HCT116 (cell line): ENCODE measurements at regions not wholly inside any gene's neighbourhood (a gene's known extent, or its start where the extent isn't known, plus 50 kb on each side); places are given as distances from the start of the nearest gene placed in this dataset.
A peak's percentile ranks its signal among the peaks of the same experiment; 100 is the strongest.

ENCODE experiments used
- ATAC-seq: fragments of 200-7000 bp; cut with Tn5 transposase; 2 replicates; pipeline ENCODE4 v1.9.1; 2020; ENCODE audit warnings: mild to moderate bottlenecking, moderate library complexity
- BruUV-seq: library from RNA; stranded (reverse); fragments of 400-500 nt; replicated peaks from 2 replicates; lab custom pipeline; 2021; lab: Mats Ljungman, UMichigan
- CTCF ChIA-PET: fragments of 300-600 bp; sonication (Branson Sonifier 250); formaldehyde crosslinking; loops from one replicate; lab custom pipeline; 2021; ENCODE audit warnings: antibody characterized with exemption; lab: Charles Lee
- POLR2A ChIA-PET: fragments of 300-600, 350-600 bp; sonication (Branson Sonifier 250); formaldehyde crosslinking; loops from one replicate; lab custom pipeline; 2021; ENCODE audit warnings: antibody characterized with exemption; lab: Charles Lee
- RAD21 ChIA-PET, 2 experiments: fragments of 300-600 bp; sonication (Branson Sonifier 250); formaldehyde crosslinking; loops; one replicate each; lab custom pipeline; 2023; ENCODE audit warnings: low total read pairs in 2 of 2; ENCODE audit not compliant: uncharacterized antibody in 2 of 2, unreplicated experiment in 2 of 2, low non-redundant PET in 1 of 2; lab: Charles Lee
- DNase-seq: peaks from one replicate; pipeline ENCODE4 v3.0.0-alpha.2; 2010; ENCODE audit warnings: low read depth, low spot score
- H2AFZ ChIP-seq: fragments of 200-600 bp; shearing (Covaris generic), sonication (generic); 2 replicates; pipeline ENCODE4 v1.6.1; 2017; ENCODE audit warnings: low read depth, mixed run types, mixed read lengths, antibody characterized with exemption, low read length; ENCODE audit not compliant: poor library complexity, severe bottlenecking
- H3K27ac ChIP-seq: 2 replicates; pipeline ENCODE4 v1.5.1; 2012; ENCODE audit warnings: low read depth, low read length
- H3K27me3 ChIP-seq: fragments of 200-600 bp; sonication (generic); 2 replicates; pipeline ENCODE4 v1.6.1; 2016; ENCODE audit warnings: mixed run types, low read length, mixed read lengths; ENCODE audit not compliant: insufficient read depth
- H3K36me3 ChIP-seq, 2 experiments: fragments of 200-500 bp in 1 of 2; fragments of 200-600 bp in 1 of 2; sonication (Bioruptor generic) in 1 of 2; sonication (generic) in 1 of 2; 2 replicates each; pipeline versions ENCODE4 v1.5.1 to v1.6.1; 2014 to 2016; ENCODE audit warnings: low read length in 2 of 2, inconsistent platforms in 1 of 2, mixed read lengths in 1 of 2, mixed run types in 1 of 2; ENCODE audit not compliant: insufficient read depth in 2 of 2, control insufficient read depth in 1 of 2
- H3K4me1 ChIP-seq, 2 experiments: fragments of 200-600 bp in 1 of 2; sonication (generic) in 1 of 2; 2 replicates each; pipeline versions ENCODE4 v1.5.1 to v1.6.1; 2012 to 2017; ENCODE audit warnings: low read length in 2 of 2, inconsistent platforms in 1 of 2, mild to moderate bottlenecking in 1 of 2, mixed read lengths in 1 of 2, mixed run types in 1 of 2, moderate library complexity in 1 of 2; ENCODE audit not compliant: insufficient read depth in 2 of 2, control insufficient read depth in 1 of 2
- H3K4me2 ChIP-seq: fragments of 200-600 bp; sonication (generic); 2 replicates; pipeline ENCODE4 v1.6.1; 2017; ENCODE audit warnings: mixed run types, low read length, mixed read lengths
- H3K4me3 ChIP-seq, 2 experiments: fragments of 200-600 bp in 1 of 2; sonication (generic) in 1 of 2; replicated peaks in 1 of 2; 2 replicates each; pipeline ENCODE4 v1.5.1; 2011 to 2016; ENCODE audit warnings: low read length in 2 of 2, control low read depth in 1 of 2, low read depth in 1 of 2, mild to moderate bottlenecking in 1 of 2, mixed read lengths in 1 of 2, mixed run types in 1 of 2
- H3K79me2 ChIP-seq: fragments of 200-600 bp; sonication (generic); 2 replicates; pipeline ENCODE4 v1.6.1; 2017; ENCODE audit warnings: mild to moderate bottlenecking, mixed run types, low read length, moderate library complexity, mixed read lengths; ENCODE audit not compliant: insufficient read depth
- H3K9ac ChIP-seq: fragments of 200-600 bp; sonication (generic); 2 replicates; pipeline ENCODE4 v1.6.1; 2016; ENCODE audit warnings: low read length, mixed read lengths
- H3K9me2 ChIP-seq: fragments of 200-600 bp; sonication (generic), shearing (Covaris generic); 2 replicates; pipeline ENCODE4 v1.6.1; 2017; ENCODE audit warnings: mixed run types, mild to moderate bottlenecking, moderate library complexity; ENCODE audit not compliant: insufficient read depth
- H3K9me3 ChIP-seq, 2 experiments: fragments of 200-500 bp in 1 of 2; fragments of 200-600 bp in 1 of 2; sonication (Bioruptor generic) in 1 of 2; sonication (generic) in 1 of 2; 2 replicates each; pipeline ENCODE4 v1.6.1; 2014 to 2017; ENCODE audit warnings: low read length in 2 of 2, mixed read lengths in 2 of 2, inconsistent platforms in 1 of 2, low read depth in 1 of 2, mild to moderate bottlenecking in 1 of 2, mixed run types in 1 of 2, moderate library complexity in 1 of 2; ENCODE audit not compliant: control insufficient read depth in 1 of 2, insufficient read depth in 1 of 2
- H4K20me1 ChIP-seq: fragments of 200-600 bp; sonication (generic), shearing (Covaris generic); 2 replicates; pipeline ENCODE4 v1.6.1; 2017; ENCODE audit warnings: mixed run types, mild to moderate bottlenecking, moderate library complexity; ENCODE audit not compliant: insufficient read depth
- CBX3 ChIP-seq: IDR thresholded peaks from 2 replicates; pipeline ENCODE4 v1.6.1; 2012; ENCODE audit warnings: low read depth
- CEBPB ChIP-seq: IDR thresholded peaks from 2 replicates; pipeline ENCODE4 v1.6.1; 2012; ENCODE audit warnings: low read depth
- RAD21 ChIP-seq: IDR thresholded peaks from 2 replicates; pipeline ENCODE4 v1.6.1; 2012; ENCODE audit warnings: low read depth, mild to moderate bottlenecking
- SIN3A ChIP-seq: IDR thresholded peaks from 2 replicates; pipeline ENCODE4 v1.6.1; 2012; ENCODE audit warnings: low read depth
- SP1 ChIP-seq: IDR thresholded peaks from 2 replicates; pipeline ENCODE4 v1.6.1; 2012; ENCODE audit warnings: low read depth
- TCF7L2 ChIP-seq: IDR thresholded peaks from 2 replicates; pipeline ENCODE4 v1.7.0; 2011; ENCODE audit warnings: borderline replicate concordance, inconsistent platforms; ENCODE audit not compliant: insufficient read depth, insufficient read length; ENCODE audit errors: extremely low read depth
- ZBTB33 ChIP-seq: IDR thresholded peaks from 2 replicates; pipeline ENCODE4 v1.6.1; 2011; ENCODE audit warnings: mild to moderate bottlenecking, low read length, moderate library complexity; ENCODE audit not compliant: insufficient replicate concordance; ENCODE audit errors: extremely low read depth
- intact Hi-C: fragments of 100-400 bp; cut with micrococcal nuclease; formaldehyde crosslinking; loops from 2 replicates; pipeline ENCODE4 v1.10.0; 2022
- TF ChIP-seq, protein P1 (sequence below), 3 experiments: fragments of 200-600 bp in 1 of 3; sonication (generic) in 1 of 3; IDR thresholded peaks in 2 of 3; conservative IDR thresholded peaks in 1 of 3; 2 replicates each; pipeline ENCODE4 v1.5.1; 2012 to 2017; ENCODE audit warnings: low read depth in 2 of 3, low read length in 2 of 3, antibody characterized with exemption in 1 of 3, borderline replicate concordance in 1 of 3, control low read depth in 1 of 3, mild to moderate bottlenecking in 1 of 3, mixed read lengths in 1 of 3, mixed run types in 1 of 3, moderate library complexity in 1 of 3; ENCODE audit not compliant: insufficient read depth in 1 of 3
- TF ChIP-seq, protein P2 (sequence below): IDR thresholded peaks from 2 replicates; pipeline ENCODE4 v1.6.1; 2012

GRCh38 chr3:124526601-124527000 lies 203.7 kb upstream of the UMPS start:
- Histone ChIP-seq H4K20me1 (no peaks in the 10 kb centered on the region), H3K27me3 (peaks cover 13% of the 10 kb centered on the region; the same call in 1 of the 2 replicates), H2AFZ (no peak overlapping the region), H3K4me1 (peaks cover 0 to 10% of the 10 kb centered on the region in 2 experiments; a peak in 1 of 4 replicates), H3K27ac (no peak overlapping the region), H3K9me2 (0 out of 2 replicates have a peak, but pooled peaks cover 3% of the 10 kb centered on the region), H3K9me3 (no peaks in the 10 kb centered on the region), H3K79me2 (no peaks in the 10 kb centered on the region), H3K4me3 (no peak overlapping the region), H3K36me3 (no peaks in the 10 kb centered on the region), H3K9ac (no peak overlapping the region), H3K4me2 (no peak overlapping the region)
- RAD21 ChIA-PET, result no interaction called here
- intact Hi-C loops, result no loop called here
- CTCF ChIA-PET, result no interaction called here
- TF ChIP-seq, protein P1, sequence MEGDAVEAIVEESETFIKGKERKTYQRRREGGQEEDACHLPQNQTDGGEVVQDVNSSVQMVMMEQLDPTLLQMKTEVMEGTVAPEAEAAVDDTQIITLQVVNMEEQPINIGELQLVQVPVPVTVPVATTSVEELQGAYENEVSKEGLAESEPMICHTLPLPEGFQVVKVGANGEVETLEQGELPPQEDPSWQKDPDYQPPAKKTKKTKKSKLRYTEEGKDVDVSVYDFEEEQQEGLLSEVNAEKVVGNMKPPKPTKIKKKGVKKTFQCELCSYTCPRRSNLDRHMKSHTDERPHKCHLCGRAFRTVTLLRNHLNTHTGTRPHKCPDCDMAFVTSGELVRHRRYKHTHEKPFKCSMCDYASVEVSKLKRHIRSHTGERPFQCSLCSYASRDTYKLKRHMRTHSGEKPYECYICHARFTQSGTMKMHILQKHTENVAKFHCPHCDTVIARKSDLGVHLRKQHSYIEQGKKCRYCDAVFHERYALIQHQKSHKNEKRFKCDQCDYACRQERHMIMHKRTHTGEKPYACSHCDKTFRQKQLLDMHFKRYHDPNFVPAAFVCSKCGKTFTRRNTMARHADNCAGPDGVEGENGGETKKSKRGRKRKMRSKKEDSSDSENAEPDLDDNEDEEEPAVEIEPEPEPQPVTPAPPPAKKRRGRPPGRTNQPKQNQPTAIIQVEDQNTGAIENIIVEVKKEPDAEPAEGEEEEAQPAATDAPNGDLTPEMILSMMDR (IDR thresholded peaks at IDR 0.05 in 2 of 3, conservative IDR thresholded peaks at IDR 0.05 in 1 of 3; ENCODE audit: borderline replicate concordance in 1 of 3, insufficient read depth in 1 of 3, low read depth in 2 of 3, low read length in 2 of 3), result peak in 2 of 3 experiments; percentile 29 to 46; a peak in 4 of 6 replicates
- TF ChIP-seq CBX3 (no peak), CEBPB (no peak), TCF7L2 (no peak), SIN3A (no peak), SP1 (no peak), RAD21 (no peak), ZBTB33 (no peak)
- TF ChIP-seq, protein P2, sequence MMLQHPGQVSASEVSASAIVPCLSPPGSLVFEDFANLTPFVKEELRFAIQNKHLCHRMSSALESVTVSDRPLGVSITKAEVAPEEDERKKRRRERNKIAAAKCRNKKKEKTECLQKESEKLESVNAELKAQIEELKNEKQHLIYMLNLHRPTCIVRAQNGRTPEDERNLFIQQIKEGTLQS, result no peak
- no TSS peak for BruUV-seq
- no peak for DNase-seq
- ATAC-seq, result peak; percentile 74
- POLR2A ChIA-PET, result no interaction called here
